ENCODE measurements at regions not wholly inside any gene's neighbourhood (a gene's known extent, or its start where the extent isn't known, plus 50 kb on each side); places are given as distances from the start of the nearest gene placed in this dataset.
"Not testable (repeated sequence)": the region's sequence is repeated elsewhere in the genome, so short reads cannot be mapped to it uniquely, and the experiment has no call there.

GRCh38 chr5:174571662-174572397 is 152.6 kb upstream of the MSX2 start:
- no peak for DNase-seq (ENCODE audit: low read depth in 1 of 2, low spot score in 1 of 2)

- DNase-seq (ENCODE audit: low read depth in 1 of 2, low spot score in 1 of 2): no peak
Observed at GRCh38 chr5:174572591-174572990, 151.8 kb upstream of the MSX2 start.

GRCh38 chr5:174573221-174573994 is 151.0 kb upstream of the MSX2 start:
- no peak for DNase-seq (ENCODE audit: low read depth in 1 of 2, low spot score in 1 of 2)

- no peak for DNase-seq (ENCODE audit: low read depth in 1 of 2, low spot score in 1 of 2)
Observed at GRCh38 chr5:174575043-174575442, 149.3 kb upstream of the MSX2 start.

DNA sequence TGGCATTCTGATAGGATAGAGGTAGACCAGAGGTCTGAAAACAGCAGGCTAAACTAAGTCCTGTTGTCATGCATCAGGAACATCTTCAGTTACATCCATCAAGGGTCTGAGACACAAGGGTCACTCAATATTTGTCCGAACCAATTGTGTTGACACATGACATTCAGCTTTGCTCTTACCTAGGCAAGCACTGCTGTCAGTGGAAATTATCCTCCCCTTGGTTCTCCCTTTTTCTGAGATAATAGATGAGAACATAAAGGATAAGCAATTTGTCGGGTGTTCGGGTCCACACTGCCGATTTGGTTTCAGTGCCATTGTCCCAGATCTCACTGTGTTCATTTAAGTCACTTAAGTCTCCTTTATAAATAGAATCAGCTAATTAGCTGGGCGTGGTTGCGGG is 148.3 kb upstream of the MSX2 start:
- DNase-seq (ENCODE audit: low read depth in 1 of 2, low spot score in 1 of 2): no peak

DNA sequence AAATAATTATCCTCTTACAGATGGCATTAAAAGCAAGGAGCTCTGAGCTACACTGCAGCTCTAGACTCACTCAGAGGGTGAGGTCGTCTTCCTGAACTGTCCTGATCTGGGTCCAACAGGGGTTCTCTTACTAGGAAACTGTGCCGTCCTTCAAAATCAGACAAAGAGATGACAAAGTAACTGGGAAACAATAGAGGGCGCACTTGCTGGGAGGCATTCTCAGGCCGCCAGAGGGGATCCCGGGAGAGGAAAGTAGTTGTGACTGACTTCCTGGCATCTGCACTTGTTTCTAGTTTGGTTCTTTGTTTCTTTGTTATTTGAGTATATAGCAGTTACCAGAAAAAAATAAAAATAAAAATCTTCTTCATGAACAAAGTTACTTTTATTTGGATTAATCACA is 142.9 kb upstream of the MSX2 start:
- no peak for DNase-seq (ENCODE audit: low read depth in 1 of 2, low spot score in 1 of 2)

GRCh38 chr5:174581894-174582293 is 142.5 kb upstream of the MSX2 start:
- DNase-seq (ENCODE audit: low read depth in 1 of 2, low spot score in 1 of 2): no peak

DNA sequence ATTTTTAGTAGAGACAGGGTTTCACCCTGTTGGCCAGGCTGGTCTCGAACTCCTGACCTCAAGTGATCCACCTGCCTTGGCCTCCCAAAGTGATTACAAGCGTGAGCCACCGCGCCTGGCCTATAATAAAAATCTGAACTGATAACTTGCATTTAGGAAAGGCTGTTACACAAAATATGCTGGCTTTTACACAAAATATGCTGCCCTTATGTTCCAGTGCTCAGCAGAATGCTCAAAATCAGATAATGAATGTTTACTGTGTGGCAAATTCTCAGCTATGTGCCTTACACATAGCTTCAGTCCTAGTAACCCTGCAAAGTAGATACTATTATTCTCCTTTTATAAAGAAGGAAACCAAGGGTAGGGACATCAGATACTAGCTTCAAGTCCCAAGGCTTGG is 141.3 kb upstream of the MSX2 start:
- DNase-seq (ENCODE audit: low read depth in 1 of 2, low spot score in 1 of 2): no peak

DNA sequence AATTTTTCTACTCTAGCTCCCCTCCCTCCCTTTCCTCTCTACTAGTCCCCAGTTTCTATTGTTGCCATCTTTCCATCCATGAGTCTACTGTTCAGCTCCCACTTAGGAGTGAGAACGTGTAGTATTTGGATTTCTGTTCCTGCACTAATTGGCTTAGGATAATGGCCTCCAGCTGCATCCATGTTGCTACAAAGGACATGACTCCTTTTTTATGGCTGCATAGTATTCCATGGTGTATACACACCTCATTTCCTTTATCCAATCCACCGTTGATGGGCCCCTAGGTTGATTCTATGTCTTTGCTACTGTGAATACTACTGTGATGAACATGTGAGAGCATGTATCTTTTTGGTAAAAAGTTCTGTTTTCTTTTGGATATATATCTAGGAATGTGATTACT is 138.9 kb upstream of the MSX2 start:
- DNase-seq (ENCODE audit: low read depth in 1 of 2, low spot score in 1 of 2): no peak

GRCh38 chr5:174586163-174586562 is 138.2 kb upstream of the MSX2 start:
- not testable (repeated sequence) for DNase-seq (ENCODE audit: low read depth in 1 of 2, low spot score in 1 of 2)

GRCh38 chr5:174589011-174589410 is 135.4 kb upstream of the MSX2 start:
- DNase-seq (ENCODE audit: low read depth in 1 of 2, low spot score in 1 of 2): no peak

DNA sequence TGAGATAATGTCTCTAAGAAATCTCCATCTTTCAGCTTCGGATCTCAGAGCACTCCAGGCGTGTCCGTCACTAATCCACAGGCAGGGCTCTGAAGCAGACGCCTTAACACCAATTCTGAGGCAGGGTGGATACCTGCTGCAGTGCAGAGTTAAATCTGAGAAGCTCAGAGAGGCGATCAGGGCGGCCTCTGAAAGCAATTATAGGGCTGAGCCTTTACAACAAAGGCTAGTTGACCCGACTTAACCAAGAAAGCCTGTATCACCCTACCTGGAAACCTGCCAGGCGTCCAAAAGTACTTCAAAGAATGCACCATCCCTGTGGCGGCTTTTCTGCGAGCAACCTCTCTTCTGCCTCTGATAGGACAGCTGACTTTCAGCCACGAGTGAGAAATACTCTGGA is 134.8 kb upstream of the MSX2 start:
- DNase-seq (ENCODE audit: low read depth in 1 of 2, low spot score in 1 of 2): no peak

DNA sequence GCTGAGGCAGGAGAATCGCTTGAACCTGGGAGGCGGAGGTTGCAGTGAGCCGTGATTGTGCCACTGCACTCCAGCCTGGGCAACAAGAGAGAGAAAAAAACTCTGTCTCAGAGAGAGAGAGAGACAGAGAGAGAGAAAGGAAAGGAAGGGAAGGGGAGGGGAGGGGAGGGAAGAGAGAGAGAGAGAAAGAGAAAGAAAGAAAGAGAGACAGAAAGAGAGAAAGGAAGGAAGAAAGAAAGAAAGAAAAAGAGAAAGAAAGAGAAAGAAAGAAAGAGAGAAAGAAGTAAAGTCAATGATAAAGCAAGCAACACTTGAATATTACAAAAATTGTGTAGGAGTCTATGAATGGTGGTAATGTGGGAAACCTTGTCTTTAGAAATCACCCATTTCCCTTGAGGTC is 133.6 kb upstream of the MSX2 start:
- no peak for DNase-seq (ENCODE audit: low read depth in 1 of 2, low spot score in 1 of 2)

- no peak for DNase-seq (ENCODE audit: low read depth in 1 of 2, low spot score in 1 of 2)
Observed at GRCh38 chr5:174596429-174596828, 128.0 kb upstream of the MSX2 start.

DNA sequence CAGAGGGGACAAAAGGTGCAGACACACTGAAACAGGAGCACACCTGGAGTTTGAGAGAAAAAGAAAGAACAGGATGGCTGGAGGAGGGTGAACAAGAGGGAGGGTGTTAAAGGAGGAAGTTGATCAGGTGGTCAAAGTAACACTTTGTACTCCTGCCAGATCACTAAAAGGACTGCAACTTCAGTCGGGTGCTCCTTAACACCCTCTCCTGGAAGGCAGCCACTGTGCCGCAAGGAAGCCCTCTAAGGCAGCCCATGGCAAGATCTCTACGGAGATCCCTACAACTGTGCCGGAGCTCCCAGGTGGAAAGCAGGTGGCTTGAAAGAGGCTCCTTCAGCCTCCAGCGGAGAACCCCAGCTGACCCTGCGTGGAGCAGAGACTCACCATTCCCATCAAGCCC is 124.4 kb upstream of the MSX2 start:
- DNase-seq (ENCODE audit: low read depth in 1 of 2, low spot score in 1 of 2): no peak

GRCh38 chr5:174601946-174602345 is 122.4 kb upstream of the MSX2 start:
- DNase-seq (ENCODE audit: low read depth in 1 of 2, low spot score in 1 of 2): no peak

- no peak for DNase-seq (ENCODE audit: low read depth in 1 of 2, low spot score in 1 of 2)
Observed at GRCh38 chr5:174606153-174606552, 118.2 kb upstream of the MSX2 start.

GRCh38 chr5:174606646-174607045 is 117.7 kb upstream of the MSX2 start:
- no peak for DNase-seq (ENCODE audit: low read depth in 1 of 2, low spot score in 1 of 2)

GRCh38 chr5:174607205-174607604 is 117.2 kb upstream of the MSX2 start:
- DNase-seq (ENCODE audit: low read depth in 1 of 2, low spot score in 1 of 2): no peak

GRCh38 chr5:174607916-174608315 is 116.5 kb upstream of the MSX2 start:
- no peak for DNase-seq (ENCODE audit: low read depth in 1 of 2, low spot score in 1 of 2)

GRCh38 chr5:174608631-174609097 is 115.7 kb upstream of the MSX2 start:
- no peak for DNase-seq (ENCODE audit: low read depth in 1 of 2, low spot score in 1 of 2)

DNA sequence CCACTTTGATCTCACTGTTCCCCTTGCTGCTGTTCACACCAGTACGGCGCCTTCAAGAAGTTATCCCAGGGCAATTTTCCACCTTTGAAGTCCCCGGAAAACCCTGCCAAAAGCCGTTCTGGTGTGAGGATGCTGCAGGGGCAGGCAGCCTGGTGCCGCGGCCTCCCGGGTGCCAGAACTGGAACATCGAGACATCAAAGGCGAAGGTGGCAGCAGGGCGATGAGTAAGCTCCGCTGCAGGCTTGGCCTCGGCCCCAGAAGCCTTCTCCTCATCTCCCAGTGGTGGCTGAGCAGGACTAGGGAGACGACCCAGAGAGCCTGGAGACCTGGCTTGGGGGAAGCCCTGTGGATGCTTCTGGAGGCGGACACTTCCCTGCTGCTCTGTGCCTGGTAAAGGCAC is 115.3 kb upstream of the MSX2 start:
- no peak for DNase-seq (ENCODE audit: low read depth in 1 of 2, low spot score in 1 of 2)

DNA sequence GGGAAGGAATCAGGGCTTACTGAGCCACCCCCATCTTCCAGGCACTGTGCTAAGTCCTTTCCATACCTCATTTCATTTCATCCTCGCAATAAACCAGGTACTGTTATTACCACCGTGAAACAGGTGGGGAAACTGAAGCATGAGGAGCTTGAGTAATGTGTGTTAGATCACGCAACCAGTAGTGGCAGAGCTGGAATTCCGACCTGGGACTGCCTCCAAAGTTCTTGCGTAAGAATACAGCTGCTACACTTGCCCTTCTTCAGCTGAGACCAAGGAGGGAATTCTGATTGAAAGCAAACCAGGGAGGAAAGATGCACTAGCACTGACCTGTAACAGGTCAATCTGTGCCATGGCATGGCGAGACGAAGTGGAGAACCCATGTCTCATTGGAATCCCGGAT is 113.4 kb upstream of the MSX2 start:
- DNase-seq (ENCODE audit: low read depth in 1 of 2, low spot score in 1 of 2): no peak

Measured in activated T-helper 1 cell treated with anti-CD3 and anti-CD28 coated beads, Interleukin-2, amount 50 U/mL, for 16 hours (primary cell).